GM19328 (cell line): ENCODE measurements at regions not wholly inside any gene's neighbourhood (a gene's known extent, or its start where the extent isn't known, plus 50 kb on each side); places are given as distances from the start of the nearest gene placed in this dataset.

Experiments
- ATAC-seq: cut with Tn5 transposase; IDR thresholded peaks from one replicate; pipeline ENCODE4 v1.9.1; 2021; ENCODE audit warnings: mild to moderate bottlenecking, moderate library complexity; ENCODE audit not compliant: unreplicated experiment

GRCh38 chr14:71525663-71526221 is 406.5 kb upstream of the RGS6 start:
- no peak for ATAC-seq

GRCh38 chr14:71526388-71526787 is 405.8 kb upstream of the RGS6 start:
- no peak for ATAC-seq

- no peak for ATAC-seq
These were observed 404.4 kb upstream of the RGS6 start for GRCh38 chr14:71527838-71528237.

GRCh38 chr14:71529848-71530247 is 402.4 kb upstream of the RGS6 start:
- ATAC-seq: no peak

GRCh38 chr14:71532344-71532743 is 399.9 kb upstream of the RGS6 start:
- no peak for ATAC-seq

- ATAC-seq: no peak
These were observed 399.4 kb upstream of the RGS6 start for GRCh38 chr14:71532790-71533189.

- no peak for ATAC-seq
These were observed 398.8 kb upstream of the RGS6 start for GRCh38 chr14:71533390-71533789.

GRCh38 chr14:71533800-71534199 is 398.4 kb upstream of the RGS6 start:
- ATAC-seq: no peak

- ATAC-seq: no peak
These were observed 397.7 kb upstream of the RGS6 start for GRCh38 chr14:71534506-71534905.

GRCh38 chr14:71536015-71536740 is 396.1 kb upstream of the RGS6 start:
- ATAC-seq: no peak

GRCh38 chr14:71536927-71537772 is 395.1 kb upstream of the RGS6 start:
- ATAC-seq: no peak

- no peak for ATAC-seq
These were observed 393.9 kb upstream of the RGS6 start for GRCh38 chr14:71538288-71538687.

GRCh38 chr14:71538938-71539649 is 393.1 kb upstream of the RGS6 start:
- no peak for ATAC-seq

- no peak for ATAC-seq
These were observed 392.5 kb upstream of the RGS6 start for GRCh38 chr14:71539650-71540285.

GRCh38 chr14:71541271-71541670 is 391.0 kb upstream of the RGS6 start:
- ATAC-seq: no peak

- no peak for ATAC-seq
These were observed 390.1 kb upstream of the RGS6 start for GRCh38 chr14:71541973-71542690.

- no peak for ATAC-seq
These were observed 382.7 kb upstream of the RGS6 start for GRCh38 chr14:71549421-71550050.

- no peak for ATAC-seq
These were observed 381.9 kb upstream of the RGS6 start for GRCh38 chr14:71550367-71550766.

GRCh38 chr14:71551291-71551950 is 380.8 kb upstream of the RGS6 start:
- no peak for ATAC-seq
